Right ventricle myocardium inferior (tissue), 1 donor: ENCODE measurements at regions not wholly inside any gene's neighbourhood (a gene's known extent, or its start where the extent isn't known, plus 50 kb on each side); places are given as distances from the start of the nearest gene placed in this dataset.
"Not testable (repeated sequence)": the region's sequence is repeated elsewhere in the genome, so short reads cannot be mapped to it uniquely, and the experiment has no call there.

ENCODE experiments used
- ATAC-seq: fragments of 200-7000 bp; cut with Tn5 transposase; one replicate; pipeline ENCODE4 v1.9.1; 2020; ENCODE audit warnings: mild to moderate bottlenecking, moderate library complexity
- DNase-seq: peaks from one replicate; pipeline ENCODE4 v3.0.0; 2021; ENCODE audit errors: missing footprints
- intact Hi-C: fragments of 100-400 bp; cut with DNase I; formaldehyde crosslinking; loops from one replicate; pipeline ENCODE4 v1.11.0; 2022
- donor health status: DM: no; HTN: yes; CAD: no; lungs with severe emphysema.

DNA sequence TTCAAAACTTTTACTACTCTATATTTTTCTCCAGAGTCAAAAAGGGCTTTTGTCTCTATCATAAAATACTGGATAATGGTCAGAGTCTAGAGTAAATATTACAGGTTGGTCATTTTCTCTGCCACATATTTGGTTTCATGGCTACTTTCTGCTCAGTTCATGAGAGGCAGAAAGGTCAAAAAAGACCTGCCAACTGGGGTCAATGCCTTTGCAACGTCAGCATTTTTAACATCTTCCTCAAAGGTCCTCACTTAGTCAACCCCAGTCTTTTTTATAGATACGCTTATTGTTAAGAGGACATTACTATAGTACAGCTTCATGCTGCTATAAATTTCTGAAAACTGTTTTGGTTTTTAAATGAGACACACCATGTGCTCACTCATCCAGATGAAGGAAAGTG lies 312.1 kb upstream of the ARHGEF26 start:
- intact Hi-C loops, result no loop called here
- no peak for ATAC-seq
- no peak for DNase-seq

DNA sequence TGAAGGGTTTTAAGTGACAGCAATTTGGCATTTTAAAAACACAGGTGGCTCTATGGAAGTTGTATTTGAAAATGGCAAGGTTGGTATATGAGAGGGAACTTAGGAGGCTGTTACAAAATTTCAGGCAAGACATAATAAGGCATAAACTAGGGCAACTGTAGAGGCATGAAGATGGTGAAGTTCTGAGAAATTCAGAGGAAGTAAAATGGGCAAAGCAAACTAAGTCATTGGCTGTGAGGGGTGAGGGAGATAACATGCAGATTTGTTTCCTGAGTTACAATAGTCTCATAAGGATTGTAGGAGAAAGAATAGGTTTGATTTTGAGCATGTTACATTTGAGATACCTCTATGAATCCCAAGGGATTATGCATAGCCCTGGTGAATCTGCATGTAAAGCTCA lies 302.9 kb upstream of the ARHGEF26 start:
- DNase-seq, result no peak
- no peak for ATAC-seq
- intact Hi-C loops, result no loop called here

DNA sequence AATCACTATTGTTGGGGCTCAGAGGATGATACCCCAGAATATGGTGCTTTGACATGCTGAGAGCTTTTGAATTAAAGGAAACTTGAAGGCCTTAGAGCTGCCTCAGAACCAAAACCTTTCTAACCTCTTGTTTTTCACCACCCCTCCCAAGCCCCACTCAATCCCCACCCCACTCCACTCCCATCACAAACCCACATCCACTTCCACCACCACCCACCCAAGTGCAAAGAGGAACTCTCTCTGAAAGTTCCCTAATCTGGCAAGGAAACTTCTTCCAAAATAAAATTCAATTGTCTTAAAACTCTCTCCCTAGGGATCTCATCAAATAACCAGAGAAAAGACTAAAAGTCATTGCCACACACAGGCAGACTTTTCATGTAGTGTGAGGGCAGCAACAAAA lies 301.2 kb upstream of the ARHGEF26 start:
- DNase-seq, result no peak
- no peak for ATAC-seq
- intact Hi-C loops, result no loop called here

DNA sequence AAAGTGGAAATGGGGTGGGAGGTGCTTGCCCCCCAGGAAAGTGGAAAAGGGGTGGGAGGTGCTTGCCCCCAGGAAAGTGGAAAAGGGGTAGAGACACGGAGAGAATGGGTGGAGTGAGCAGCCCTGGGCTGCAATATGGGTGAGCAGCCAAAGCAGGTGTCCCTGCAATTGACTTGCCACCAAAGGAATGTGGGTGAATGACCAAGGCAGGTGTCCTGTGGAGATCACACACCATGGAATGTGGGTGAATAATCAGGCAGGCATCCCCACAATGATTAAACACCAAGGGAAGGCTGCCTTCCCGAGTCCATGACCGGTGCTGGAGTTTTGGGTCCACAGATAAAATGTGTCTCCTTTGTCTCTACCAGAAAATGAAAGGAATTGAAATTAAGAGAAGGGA lies 292.8 kb upstream of the ARHGEF26 start:
- DNase-seq, ATAC-seq, intact Hi-C loops: not testable (repeated sequence)

DNA sequence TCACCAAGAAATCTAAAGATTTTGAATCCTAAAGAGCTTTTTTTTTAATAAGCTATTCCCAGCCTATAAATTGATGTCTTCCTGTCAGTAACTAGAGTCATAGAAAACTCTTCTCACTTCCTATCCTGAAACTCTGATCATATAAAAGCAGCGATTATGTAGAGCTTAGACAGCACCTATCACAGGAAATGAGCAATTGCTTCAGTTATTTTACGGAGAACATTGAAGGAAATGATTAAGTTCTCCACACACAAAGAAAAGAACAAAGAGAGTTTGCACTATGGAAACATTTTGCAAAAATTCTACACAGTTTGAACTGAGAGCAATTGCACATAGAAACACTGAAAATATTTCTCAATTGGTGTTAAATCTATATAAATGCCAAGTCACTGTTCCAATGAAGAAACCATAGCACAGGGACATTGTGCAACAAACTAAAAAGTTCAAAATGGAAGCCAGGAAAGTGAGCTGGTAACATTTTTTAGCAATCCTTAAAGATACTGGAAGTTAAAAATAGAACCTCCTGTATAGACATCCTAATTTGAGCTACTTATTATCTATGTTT lies 291.5 kb upstream of the ARHGEF26 start:
- ATAC-seq (no peak), DNase-seq (no peak)
- intact Hi-C loops, result no loop called here

DNA sequence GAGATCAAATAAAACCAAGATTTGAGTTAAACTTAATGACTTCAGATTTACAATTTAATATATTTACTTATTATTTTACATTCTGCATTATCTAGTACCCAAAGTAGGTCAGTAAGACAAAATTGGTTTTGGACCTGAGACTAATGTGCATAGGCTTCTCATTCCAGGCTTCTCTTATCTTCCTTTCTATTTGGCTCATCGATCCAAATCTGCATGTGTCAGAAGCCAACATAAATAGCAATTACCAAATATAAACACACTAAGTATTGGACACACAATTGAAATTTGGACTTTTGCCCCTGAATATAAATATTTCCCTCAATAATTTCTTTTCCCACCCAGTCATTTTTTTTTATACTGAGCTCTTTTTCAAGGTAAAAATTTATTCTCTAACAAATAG lies 290.6 kb upstream of the ARHGEF26 start:
- intact Hi-C loops, result no loop called here
- DNase-seq (no peak), ATAC-seq (no peak)

DNA sequence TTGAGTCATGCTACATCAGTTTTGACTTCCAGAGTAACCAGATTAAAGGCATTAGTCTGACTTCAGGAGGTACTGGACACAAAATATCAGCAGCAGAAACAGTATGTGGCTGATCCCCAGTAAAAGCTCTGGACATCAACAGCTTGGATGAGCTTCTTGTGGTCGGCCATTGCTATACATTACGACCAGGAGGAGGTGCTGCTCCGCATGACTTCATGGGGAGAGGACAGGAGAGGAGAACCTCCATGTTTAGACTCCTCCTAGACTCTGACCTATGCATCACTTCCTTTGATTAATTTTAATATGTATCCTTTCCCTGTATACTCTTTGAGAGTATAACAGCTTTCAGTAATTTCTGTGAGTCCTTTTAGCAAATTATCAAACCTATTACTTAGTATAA lies 285.6 kb upstream of the ARHGEF26 start:
- no peak for DNase-seq
- intact Hi-C loops, result no loop called here

DNA sequence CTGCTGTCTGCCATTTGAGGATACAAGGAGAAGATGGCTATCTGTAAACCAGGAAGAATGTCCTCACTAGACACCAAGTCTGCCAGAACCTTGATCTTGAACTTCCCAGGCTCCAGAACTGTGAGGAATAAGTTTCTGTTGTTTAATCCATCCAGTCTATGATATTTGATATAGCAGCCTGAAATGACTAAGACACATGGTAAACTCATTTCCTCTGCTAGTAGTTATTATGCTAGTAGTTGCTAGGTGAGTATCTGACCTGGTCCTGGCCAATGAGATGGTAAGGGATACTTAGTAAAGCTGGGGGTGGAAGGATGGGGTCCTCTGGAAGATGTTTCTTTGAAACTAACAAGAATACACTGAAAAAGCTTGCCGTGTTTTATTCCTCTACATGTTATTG lies 280.7 kb upstream of the ARHGEF26 start:
- no peak for ATAC-seq
- intact Hi-C loops, result no loop called here
- no peak for DNase-seq

More for the DNA sequence above, 285.6 kb upstream of the ARHGEF26 start:
- no peak for ATAC-seq

DNA sequence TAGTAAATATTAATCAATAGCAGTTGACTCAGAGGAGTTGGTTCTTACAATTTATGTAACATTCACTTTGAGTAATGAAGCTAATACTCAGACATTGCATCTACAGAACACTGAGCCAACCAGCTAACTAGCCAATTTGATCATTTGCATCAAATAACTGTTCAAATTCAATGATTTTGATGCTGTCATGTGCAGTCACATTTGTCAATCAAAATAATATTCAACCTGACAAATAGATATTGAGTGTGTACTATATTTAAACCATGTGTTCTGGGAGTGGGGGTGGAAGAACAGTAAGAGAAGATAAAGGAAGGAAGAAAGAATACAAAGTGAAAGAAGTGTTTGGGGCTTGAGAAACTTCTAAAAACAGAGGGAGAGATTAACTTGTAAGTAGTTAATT lies 277.2 kb upstream of the ARHGEF26 start:
- intact Hi-C loops, result no loop called here
- ATAC-seq, result no peak
- DNase-seq, result no peak

DNA sequence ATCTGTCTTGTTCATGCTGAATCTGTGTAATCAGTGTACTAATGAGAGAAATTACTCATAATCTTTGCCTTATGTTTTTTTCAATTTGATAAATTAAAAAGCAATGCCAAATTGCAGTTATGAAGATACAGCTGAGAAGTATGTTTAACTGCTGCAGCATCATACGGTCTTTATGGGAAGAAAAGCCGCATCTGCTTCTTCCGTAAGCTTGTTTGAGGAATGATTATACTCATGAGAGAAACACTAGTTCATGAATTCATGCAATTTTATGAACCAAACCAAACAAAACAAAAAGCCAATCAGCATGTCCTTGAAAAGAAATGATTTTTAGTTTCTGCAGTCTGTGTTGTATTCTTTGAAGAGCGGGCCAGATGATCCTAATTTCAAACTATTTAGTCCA lies 275.9 kb upstream of the ARHGEF26 start:
- ATAC-seq (no peak), DNase-seq (no peak)
- intact Hi-C loops, result no loop called here

DNA sequence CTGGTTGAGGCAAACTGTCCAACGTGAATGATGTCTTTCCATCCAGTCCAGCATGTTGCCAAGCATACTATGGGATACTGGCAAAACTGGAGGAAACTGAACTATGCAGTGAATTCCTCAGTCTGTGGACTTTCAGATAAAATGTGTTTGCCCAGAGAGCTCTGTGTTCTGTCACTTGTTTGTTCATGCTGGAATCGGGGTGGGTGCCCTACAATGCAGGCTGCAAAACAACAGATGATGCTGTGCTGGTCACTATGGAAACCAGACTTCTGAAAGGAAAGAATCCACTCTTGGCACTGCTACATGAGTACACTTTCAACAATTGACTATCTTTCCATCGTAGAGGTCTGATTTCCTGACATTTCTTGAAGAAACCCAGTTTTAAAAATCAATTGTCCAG lies 272.5 kb upstream of the ARHGEF26 start:
- peak; percentile 34 for DNase-seq
- intact Hi-C loops, result no loop called here
- ATAC-seq, result no peak

DNA sequence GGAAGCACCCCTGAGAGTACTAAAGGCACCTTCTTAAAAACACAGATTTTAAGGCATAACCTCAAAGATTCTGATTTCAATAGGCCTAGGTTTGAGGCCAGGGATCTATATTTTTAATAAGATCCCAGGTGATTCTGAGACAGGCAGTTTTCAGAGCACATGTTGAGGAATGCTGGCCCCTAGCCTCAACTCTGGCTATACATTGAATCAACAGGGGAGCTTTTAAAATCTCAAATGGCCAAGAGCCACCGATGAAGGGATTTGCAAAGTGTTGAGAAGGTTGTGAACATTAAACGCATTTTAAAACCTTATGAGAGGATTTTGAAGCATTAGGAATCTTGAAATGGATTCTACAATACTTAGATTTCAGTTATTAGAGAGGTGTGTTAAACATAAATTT lies 268.8 kb upstream of the ARHGEF26 start:
- DNase-seq (no peak), ATAC-seq (no peak)
- intact Hi-C loops, result no loop called here

DNA sequence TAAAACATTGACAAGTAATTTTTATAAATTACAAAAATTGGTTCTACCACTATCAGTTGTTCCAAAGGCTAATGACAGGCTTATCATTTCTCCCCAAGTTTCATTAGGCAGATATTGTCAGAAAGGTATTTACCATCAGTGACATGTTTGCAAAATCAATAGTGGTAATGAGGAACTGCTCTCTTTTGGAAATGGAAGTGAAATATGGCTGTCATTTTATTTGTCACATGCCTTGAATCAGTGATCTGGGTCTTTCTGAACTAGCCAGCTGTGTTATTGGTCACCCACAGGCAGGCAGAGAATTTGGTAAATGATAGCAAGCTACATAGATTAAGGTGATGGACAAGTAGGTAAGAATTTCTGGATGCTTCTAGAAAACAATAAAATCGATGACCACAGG lies 268.0 kb upstream of the ARHGEF26 start:
- ATAC-seq (no peak), DNase-seq (no peak)
- intact Hi-C loops, result no loop called here

DNA sequence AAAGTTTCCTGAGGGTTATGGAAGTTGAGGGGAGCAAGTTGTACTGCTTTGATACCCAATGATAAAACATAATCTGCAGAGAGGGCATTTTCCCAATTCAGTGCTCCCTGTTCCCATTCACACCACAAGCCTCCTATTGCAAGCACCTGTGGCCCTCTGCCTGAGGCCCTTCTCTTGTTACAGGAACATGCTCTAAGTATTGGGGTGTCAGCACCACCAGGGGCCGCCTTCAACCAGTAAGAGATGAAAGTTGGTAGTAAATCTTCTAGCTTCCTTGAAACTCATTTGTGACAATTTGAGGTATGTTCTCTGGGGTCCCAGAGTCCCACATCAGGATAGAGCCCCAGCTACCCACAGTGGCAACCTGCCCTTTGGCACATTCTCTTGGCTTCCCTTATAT lies 265.4 kb upstream of the ARHGEF26 start:
- intact Hi-C loops, result no loop called here
- DNase-seq, result no peak
- ATAC-seq, result no peak

DNA sequence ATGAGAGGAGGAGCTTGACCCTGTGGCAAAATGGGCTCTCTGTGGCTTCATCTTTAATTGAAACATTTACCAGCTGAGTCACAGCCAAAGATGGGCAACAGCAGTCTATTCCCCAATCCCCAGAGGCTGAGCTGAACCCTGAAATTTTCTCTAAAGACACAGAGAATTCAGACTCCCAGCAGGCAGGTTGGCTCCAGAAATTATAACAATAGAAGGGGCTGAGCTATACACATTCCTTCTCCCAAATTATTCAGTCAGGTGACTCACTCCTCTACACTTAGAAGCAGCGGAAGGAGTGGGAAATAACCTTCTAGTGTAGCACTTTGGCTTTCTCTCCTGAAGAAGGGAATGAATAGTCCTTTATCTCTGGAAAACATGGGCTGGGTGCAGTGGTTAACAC lies 264.3 kb upstream of the ARHGEF26 start:
- no peak for DNase-seq
- intact Hi-C loops, result no loop called here
- no peak for ATAC-seq

DNA sequence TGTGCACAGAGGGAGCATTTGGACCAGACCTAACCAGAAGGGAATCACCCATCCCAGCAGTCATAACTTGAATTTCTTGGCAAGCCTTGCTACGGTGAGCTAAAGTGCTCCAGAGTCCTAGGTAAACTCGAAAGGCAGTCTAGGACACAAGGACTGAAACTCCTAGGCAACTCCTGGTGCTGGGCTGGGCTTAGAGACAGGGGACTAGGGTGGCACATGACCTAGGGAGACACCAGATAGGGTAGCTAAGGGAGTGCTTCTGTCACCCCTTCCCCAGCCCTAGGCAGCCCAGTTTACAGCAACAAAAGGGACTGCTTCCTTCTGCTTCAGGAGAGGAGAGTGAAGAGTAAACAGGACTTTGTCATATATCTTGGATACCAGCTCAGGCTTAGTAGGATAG lies 256.4 kb upstream of the ARHGEF26 start:
- no peak for ATAC-seq
- intact Hi-C loops, result no loop called here
- no peak for DNase-seq

DNA sequence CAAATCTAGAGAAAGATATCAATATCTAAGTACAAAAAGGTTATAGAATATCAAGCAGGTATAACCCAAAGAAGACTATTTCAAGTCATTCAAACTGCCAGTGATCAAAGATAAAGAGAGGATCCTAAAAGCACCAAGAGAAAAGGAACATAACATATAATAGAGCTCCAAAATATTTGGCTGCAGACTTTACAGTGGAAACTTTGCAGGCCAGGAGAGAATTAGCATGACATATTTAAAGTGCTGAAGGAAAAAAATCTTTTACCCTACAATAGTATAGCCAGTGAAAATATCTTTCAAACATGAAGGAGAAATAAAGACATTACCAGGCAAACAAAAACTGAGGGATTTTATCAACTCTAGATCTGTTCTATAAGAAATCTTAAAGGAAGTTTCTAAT lies 254.3 kb upstream of the ARHGEF26 start:
- no peak for DNase-seq
- ATAC-seq, result no peak
- intact Hi-C loops, result no loop called here

DNA sequence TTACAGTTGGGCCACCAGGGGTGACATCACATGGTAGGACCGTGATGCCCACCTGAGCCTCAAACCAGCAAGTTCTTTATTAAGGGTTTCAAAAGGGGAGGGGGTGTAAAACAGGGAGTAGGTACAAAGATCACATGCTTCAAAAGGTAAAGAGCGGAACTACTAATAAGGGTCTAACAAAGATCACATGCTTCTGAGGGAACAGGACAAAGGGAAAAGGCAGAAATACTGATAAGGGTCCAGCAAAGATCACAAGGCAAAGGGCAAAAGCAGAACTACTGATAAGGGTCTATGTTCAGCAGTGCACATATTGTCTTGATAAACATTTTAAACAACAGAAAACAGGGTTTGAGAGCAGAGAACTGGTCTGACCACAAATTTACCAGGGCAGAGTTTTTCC lies 246.8 kb upstream of the ARHGEF26 start:
- intact Hi-C loops, ATAC-seq, DNase-seq: not testable (repeated sequence)

DNA sequence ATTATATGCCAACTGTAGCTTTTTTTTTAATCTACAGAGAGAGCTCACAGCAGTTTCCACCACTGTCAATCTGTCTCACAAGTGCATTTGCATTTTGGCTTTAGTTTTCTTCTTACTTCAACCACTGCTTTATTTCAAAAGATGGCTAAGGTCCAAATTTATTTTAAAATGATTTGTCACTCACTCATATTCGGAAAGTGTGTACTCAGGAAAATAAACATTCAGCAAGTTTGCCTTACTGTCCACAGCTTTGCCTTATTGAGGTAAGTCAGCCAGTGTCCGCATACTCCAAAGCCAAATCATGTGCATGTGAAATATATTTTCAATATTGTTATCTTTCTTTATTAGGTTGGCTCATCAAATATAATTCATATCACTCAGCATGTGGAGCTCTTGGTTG lies 240.7 kb upstream of the ARHGEF26 start:
- no peak for ATAC-seq

DNA sequence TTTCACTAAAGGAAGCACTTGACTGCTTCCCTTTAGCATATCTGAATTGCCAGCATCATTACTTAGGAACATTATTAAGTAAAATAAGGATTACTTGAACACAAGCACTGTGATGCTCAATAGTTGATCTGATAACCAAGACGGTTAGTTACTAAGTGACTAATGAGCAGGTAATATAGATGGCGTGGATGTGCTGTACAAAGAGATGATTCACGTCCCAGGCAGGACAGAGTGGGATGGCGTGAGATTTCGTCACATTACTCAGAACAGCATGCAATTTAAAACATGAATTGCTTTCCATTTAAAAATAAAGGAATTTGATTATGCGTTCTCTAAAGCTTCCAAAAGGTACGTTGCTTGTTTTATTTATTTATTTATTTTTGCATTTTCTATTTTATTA lies 240.0 kb upstream of the ARHGEF26 start:
- ATAC-seq, result no peak
- DNase-seq, result peak; percentile 2
- intact Hi-C loops, result no loop called here

More for the DNA sequence above, 240.7 kb upstream of the ARHGEF26 start:
- intact Hi-C loops, result no loop called here
- no peak for DNase-seq

DNA sequence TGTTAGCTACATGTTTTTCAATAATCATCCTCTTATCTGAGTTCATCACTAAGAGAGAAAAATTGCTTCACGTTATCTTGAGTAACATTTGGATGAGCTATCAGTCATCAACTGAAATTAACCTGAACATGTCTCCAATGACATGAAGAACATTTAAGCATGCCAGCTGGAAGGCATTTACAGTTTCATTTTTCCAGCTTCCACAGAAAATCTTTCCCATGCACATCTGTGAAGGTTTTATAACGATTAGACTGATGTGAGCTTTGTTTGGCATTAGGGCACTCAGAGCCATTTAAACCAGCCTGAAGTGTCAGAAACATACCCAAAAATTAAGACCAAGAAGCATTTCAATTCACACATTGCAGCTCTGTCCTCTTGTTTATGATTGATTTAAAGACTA lies 235.8 kb upstream of the ARHGEF26 start:
- ATAC-seq (no peak), DNase-seq (no peak)
- intact Hi-C loops, result no loop called here

DNA sequence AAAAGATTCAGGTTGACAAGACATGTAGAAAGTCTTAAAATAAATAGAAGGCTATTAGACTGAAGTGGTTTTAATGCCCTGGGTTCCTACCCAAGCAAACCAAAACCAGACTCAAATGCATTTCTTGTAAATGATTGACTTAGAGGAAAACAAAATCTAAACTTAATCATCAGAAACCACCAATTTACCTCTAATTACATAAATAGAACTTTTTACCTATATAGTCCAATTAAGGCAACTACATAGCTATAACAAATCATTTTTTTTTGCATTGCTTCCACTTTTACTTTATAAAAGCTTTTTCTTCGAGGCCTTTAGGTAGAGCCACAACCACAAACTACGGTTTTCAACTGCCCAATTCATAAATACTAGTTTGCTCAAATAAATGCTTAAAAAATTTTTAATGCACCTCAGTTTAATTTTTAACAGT lies 231.3 kb upstream of the ARHGEF26 start:
- DNase-seq (no peak), ATAC-seq (no peak)
- intact Hi-C loops, result no loop called here
